Fibroblast of lung (primary cell): ENCODE measurements at regions not wholly inside any gene's neighbourhood (a gene's known extent, or its start where the extent isn't known, plus 50 kb on each side); places are given as distances from the start of the nearest gene placed in this dataset.

Experiments
- EZH2 ChIP-seq: IDR thresholded peaks from 2 replicates; pipeline ENCODE4 v1.5.1; 2012; ENCODE audit warnings: low read length, control low read depth, mild to moderate bottlenecking; ENCODE audit errors: missing control alignments
- TF ChIP-seq, protein P1 (sequence below), 2 donors: IDR thresholded peaks in 1 of 2; conservative IDR thresholded peaks in 1 of 2; 1 replicate in 1 of 2; 2 replicates in 1 of 2; pipeline ENCODE4 v1.5.1; 2011 to 2012; ENCODE audit warnings: low read length in 2 of 2, control low read depth in 1 of 2, inconsistent platforms in 1 of 2, low read depth in 1 of 2, mild to moderate bottlenecking in 1 of 2

GRCh38 chr10:10777723-10778122 lies 239.9 kb upstream of the CELF2 start:
- TF ChIP-seq, protein P1, sequence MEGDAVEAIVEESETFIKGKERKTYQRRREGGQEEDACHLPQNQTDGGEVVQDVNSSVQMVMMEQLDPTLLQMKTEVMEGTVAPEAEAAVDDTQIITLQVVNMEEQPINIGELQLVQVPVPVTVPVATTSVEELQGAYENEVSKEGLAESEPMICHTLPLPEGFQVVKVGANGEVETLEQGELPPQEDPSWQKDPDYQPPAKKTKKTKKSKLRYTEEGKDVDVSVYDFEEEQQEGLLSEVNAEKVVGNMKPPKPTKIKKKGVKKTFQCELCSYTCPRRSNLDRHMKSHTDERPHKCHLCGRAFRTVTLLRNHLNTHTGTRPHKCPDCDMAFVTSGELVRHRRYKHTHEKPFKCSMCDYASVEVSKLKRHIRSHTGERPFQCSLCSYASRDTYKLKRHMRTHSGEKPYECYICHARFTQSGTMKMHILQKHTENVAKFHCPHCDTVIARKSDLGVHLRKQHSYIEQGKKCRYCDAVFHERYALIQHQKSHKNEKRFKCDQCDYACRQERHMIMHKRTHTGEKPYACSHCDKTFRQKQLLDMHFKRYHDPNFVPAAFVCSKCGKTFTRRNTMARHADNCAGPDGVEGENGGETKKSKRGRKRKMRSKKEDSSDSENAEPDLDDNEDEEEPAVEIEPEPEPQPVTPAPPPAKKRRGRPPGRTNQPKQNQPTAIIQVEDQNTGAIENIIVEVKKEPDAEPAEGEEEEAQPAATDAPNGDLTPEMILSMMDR (conservative IDR thresholded peaks at IDR 0.05 in 1 of 2, IDR thresholded peaks at IDR 0.05 in 1 of 2; ENCODE audit: low read depth in 1 of 2, low read length in 2 of 2): no peak
- no peak for TF ChIP-seq EZH2
